H4 (cell line): ENCODE measurements at regions not wholly inside any gene's neighbourhood (a gene's known extent, or its start where the extent isn't known, plus 50 kb on each side); places are given as distances from the start of the nearest gene placed in this dataset.
"Not testable (repeated sequence)": the region's sequence is repeated elsewhere in the genome, so short reads cannot be mapped to it uniquely, and the experiment has no call there.

Experiments used
- DNase-seq: peaks from one replicate; pipeline ENCODE4 v3.0.0-alpha.2; 2015; ENCODE audit warnings: low spot score

GRCh38 chr9:95732802-95733688 is 142.4 kb upstream of the ERCC6L2 start:
- DNase-seq: no peak

- no peak for DNase-seq
Observed at GRCh38 chr9:95731876-95732275, 143.6 kb upstream of the ERCC6L2 start.

GRCh38 chr9:95729669-95730368 is 145.7 kb upstream of the ERCC6L2 start:
- no peak for DNase-seq

GRCh38 chr9:95729046-95729445 is 146.4 kb upstream of the ERCC6L2 start:
- DNase-seq: no peak

GRCh38 chr9:95727947-95728520 is 147.5 kb upstream of the ERCC6L2 start:
- DNase-seq: no peak

GRCh38 chr9:95726756-95727155 is 148.7 kb upstream of the ERCC6L2 start:
- DNase-seq: peak; percentile 45

- no peak for DNase-seq
Observed at GRCh38 chr9:95725045-95725444, 150.4 kb upstream of the ERCC6L2 start.

GRCh38 chr9:95724253-95724991 is 151.1 kb upstream of the ERCC6L2 start:
- DNase-seq: no peak

GRCh38 chr9:95722141-95722540 is 153.3 kb upstream of the ERCC6L2 start:
- no peak for DNase-seq

GRCh38 chr9:95721061-95721531 is 154.4 kb upstream of the ERCC6L2 start:
- DNase-seq: no peak

- no peak for DNase-seq
Observed at GRCh38 chr9:95720496-95720895, 155.0 kb upstream of the ERCC6L2 start.

GRCh38 chr9:95719354-95719753 is 156.1 kb upstream of the ERCC6L2 start:
- DNase-seq: no peak

GRCh38 chr9:95718263-95718662 is 157.2 kb upstream of the ERCC6L2 start:
- no peak for DNase-seq

GRCh38 chr9:95715868-95716435 is 159.5 kb upstream of the ERCC6L2 start:
- no peak for DNase-seq

GRCh38 chr9:95710446-95710845 is 165.0 kb upstream of the ERCC6L2 start:
- no peak for DNase-seq

GRCh38 chr9:95696701-95697100 is 178.8 kb upstream of the ERCC6L2 start:
- DNase-seq: no peak

- DNase-seq: no peak
Observed at GRCh38 chr9:95691435-95691834, 174.7 kb upstream of the PTCH1 start.

- DNase-seq: no peak
Observed at GRCh38 chr9:95689669-95690068, 172.9 kb upstream of the PTCH1 start.

- DNase-seq: no peak
Observed at GRCh38 chr9:95684516-95684915, 167.7 kb upstream of the PTCH1 start.

GRCh38 chr9:95680306-95680705 is 163.5 kb upstream of the PTCH1 start:
- DNase-seq: not testable (repeated sequence)

GRCh38 chr9:95679874-95680273 is 163.1 kb upstream of the PTCH1 start:
- DNase-seq: no peak

GRCh38 chr9:95678759-95679158 is 162.0 kb upstream of the PTCH1 start:
- no peak for DNase-seq
